IPS-NIHi7 (cell line): ENCODE measurements at regions not wholly inside any gene's neighbourhood (a gene's known extent, or its start where the extent isn't known, plus 50 kb on each side); places are given as distances from the start of the nearest gene placed in this dataset.

Source experiments
- DNase-seq: peaks from one replicate; pipeline ENCODE4 v3.0.0; 2012; ENCODE audit warnings: mixed read lengths; ENCODE audit errors: extremely low spot score

- no peak for DNase-seq
These were observed 311.7 kb upstream of the SEMA6D start for GRCh38 chr15:47405365-47406162.

GRCh38 chr15:47407692-47408091 is 309.6 kb upstream of the SEMA6D start:
- DNase-seq, result peak; percentile 35

GRCh38 chr15:47409038-47409437 is 308.3 kb upstream of the SEMA6D start:
- no peak for DNase-seq

- no peak for DNase-seq
These were observed 307.7 kb upstream of the SEMA6D start for GRCh38 chr15:47409600-47409999.

- DNase-seq, result no peak
These were observed 307.1 kb upstream of the SEMA6D start for GRCh38 chr15:47410247-47410646.

GRCh38 chr15:47411733-47412132 is 305.6 kb upstream of the SEMA6D start:
- DNase-seq, result no peak

GRCh38 chr15:47412136-47412535 is 305.2 kb upstream of the SEMA6D start:
- no peak for DNase-seq

GRCh38 chr15:47412802-47413201 is 304.5 kb upstream of the SEMA6D start:
- no peak for DNase-seq

GRCh38 chr15:47414207-47414606 is 303.1 kb upstream of the SEMA6D start:
- DNase-seq, result no peak

- DNase-seq, result no peak
These were observed 301.8 kb upstream of the SEMA6D start for GRCh38 chr15:47415539-47415971.

GRCh38 chr15:47422881-47423665 is 294.2 kb upstream of the SEMA6D start:
- no peak for DNase-seq

- no peak for DNase-seq
These were observed 289.8 kb upstream of the SEMA6D start for GRCh38 chr15:47427463-47427862.

GRCh38 chr15:47429376-47429775 is 287.9 kb upstream of the SEMA6D start:
- no peak for DNase-seq

GRCh38 chr15:47431501-47431900 is 285.8 kb upstream of the SEMA6D start:
- no peak for DNase-seq

GRCh38 chr15:47432826-47433225 is 284.5 kb upstream of the SEMA6D start:
- no peak for DNase-seq

GRCh38 chr15:47434596-47434995 is 282.7 kb upstream of the SEMA6D start:
- no peak for DNase-seq

GRCh38 chr15:47437491-47437890 is 279.8 kb upstream of the SEMA6D start:
- DNase-seq, result no peak

GRCh38 chr15:47439146-47440111 is 277.9 kb upstream of the SEMA6D start:
- DNase-seq, result no peak

- DNase-seq, result no peak
These were observed 274.9 kb upstream of the SEMA6D start for GRCh38 chr15:47442371-47442770.

- no peak for DNase-seq
These were observed 273.5 kb upstream of the SEMA6D start for GRCh38 chr15:47443839-47444238.

GRCh38 chr15:47445723-47446392 is 271.4 kb upstream of the SEMA6D start:
- DNase-seq, result no peak
